ENCODE measurements at regions not wholly inside any gene's neighbourhood (a gene's known extent, or its start where the extent isn't known, plus 50 kb on each side); places are given as distances from the start of the nearest gene placed in this dataset.

GRCh38 chr4:138868562-138868961, 147.0 kb upstream of the NOCT start:
- Histone ChIP-seq H3K79me2 (ENCODE audit: insufficient read depth, low read length) (no peaks in the 10 kb centered on the region), H3K4me2 (ENCODE audit: insufficient read depth, low read length) (no peak overlapping the region), H3K27me3 (ENCODE audit: insufficient read depth, low read length) (peaks cover 19% of the 10 kb centered on the region), H3K9me3 (ENCODE audit: low read depth, low read length) (no peaks in the 10 kb centered on the region), H4K20me1 (ENCODE audit: insufficient read depth, low read length) (no peaks in the 10 kb centered on the region), H3K4me3 (ENCODE audit: insufficient read depth, low read length) (no peak overlapping the region), H3K36me3 (ENCODE audit: insufficient read depth, low read length) (no peaks in the 10 kb centered on the region), H3K27ac (ENCODE audit: low read depth, low read length) (no peak overlapping the region), H3K4me1 (ENCODE audit: insufficient read depth, low read length) (no peaks in the 10 kb centered on the region), H2AFZ (ENCODE audit: low read length) (no peak overlapping the region)
- TF ChIP-seq CTCF (IDR thresholded peaks at IDR 0.05; ENCODE audit: extremely low read depth, low read depth, low read length), result no peak
- DNase-seq (ENCODE audit: insufficient read length, low spot score, missing footprints), result no peak

DNA sequence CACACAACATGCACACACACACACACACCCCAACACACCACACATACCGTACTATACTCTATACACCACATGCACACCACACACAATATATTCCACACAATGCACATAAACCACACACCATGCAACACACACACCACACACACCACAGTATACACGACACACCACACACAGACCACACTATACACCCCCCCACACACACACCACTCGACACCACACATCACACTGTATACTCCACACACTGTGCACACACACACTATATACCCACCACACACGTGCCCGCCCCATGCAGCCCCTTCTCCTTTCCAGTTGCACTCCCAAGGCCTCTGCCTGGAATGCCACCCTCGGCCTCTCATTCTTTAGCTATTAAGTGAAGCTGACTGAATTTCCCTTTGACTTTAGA, 148.2 kb upstream of the NOCT start:
- peaks cover 15% of the 10 kb centered on the region for H3K27me3 ChIP-seq (ENCODE audit: insufficient read depth, low read length)
- H3K79me2 ChIP-seq (ENCODE audit: insufficient read depth, low read length), result no peaks in the 10 kb centered on the region
- no peak overlapping the region for H3K4me3 ChIP-seq (ENCODE audit: insufficient read depth, low read length)
- DNase-seq (ENCODE audit: insufficient read length, low spot score, missing footprints), result no peak
- H3K36me3 ChIP-seq (ENCODE audit: insufficient read depth, low read length), result no peaks in the 10 kb centered on the region
- no peak for TF ChIP-seq CTCF (IDR thresholded peaks at IDR 0.05; ENCODE audit: extremely low read depth, low read depth, low read length)
- no peaks in the 10 kb centered on the region for H4K20me1 ChIP-seq (ENCODE audit: insufficient read depth, low read length)
- no peaks in the 10 kb centered on the region for H3K9me3 ChIP-seq (ENCODE audit: low read depth, low read length)
- H3K27ac ChIP-seq (ENCODE audit: low read depth, low read length), result no peak overlapping the region
- H2AFZ ChIP-seq (ENCODE audit: low read length), result no peak overlapping the region
- H3K4me2 ChIP-seq (ENCODE audit: insufficient read depth, low read length), result no peak overlapping the region
- H3K4me1 ChIP-seq (ENCODE audit: insufficient read depth, low read length), result no peaks in the 10 kb centered on the region

DNA sequence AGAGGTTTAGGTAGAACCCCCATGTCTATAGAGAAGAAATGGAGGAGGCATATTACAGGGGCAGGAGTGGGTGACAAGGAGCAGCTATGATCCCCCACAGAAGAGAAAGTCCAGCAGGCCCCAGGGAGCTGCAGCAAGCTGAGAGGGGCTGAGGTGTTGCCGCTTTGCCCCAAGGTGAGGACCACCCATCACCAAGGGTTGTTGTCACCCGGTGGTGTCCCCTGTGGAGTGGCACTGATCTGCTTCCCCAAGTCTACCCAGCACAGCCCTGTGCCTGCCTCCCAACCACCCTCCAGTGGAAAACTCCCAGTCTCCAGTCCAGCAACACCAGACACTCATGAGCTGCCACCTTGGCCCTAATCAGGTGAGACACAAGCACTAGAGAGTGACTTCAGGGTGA, 149.3 kb upstream of the NOCT start:
- Histone ChIP-seq H2AFZ (ENCODE audit: low read length) (no peak overlapping the region), H3K27me3 (ENCODE audit: insufficient read depth, low read length) (peaks cover 15% of the 10 kb centered on the region)
- no peak for TF ChIP-seq CTCF (IDR thresholded peaks at IDR 0.05; ENCODE audit: extremely low read depth, low read depth, low read length)

GRCh38 chr4:138865765-138866164, 149.8 kb upstream of the NOCT start:
- no peak for DNase-seq (ENCODE audit: insufficient read length, low spot score, missing footprints)
- Histone ChIP-seq H3K4me1 (ENCODE audit: insufficient read depth, low read length) (no peaks in the 10 kb centered on the region), H4K20me1 (ENCODE audit: insufficient read depth, low read length) (no peaks in the 10 kb centered on the region), H3K27ac (ENCODE audit: low read depth, low read length) (no peak overlapping the region), H3K4me2 (ENCODE audit: insufficient read depth, low read length) (no peak overlapping the region), H3K36me3 (ENCODE audit: insufficient read depth, low read length) (no peaks in the 10 kb centered on the region), H3K79me2 (ENCODE audit: insufficient read depth, low read length) (no peaks in the 10 kb centered on the region), H3K4me3 (ENCODE audit: insufficient read depth, low read length) (no peak overlapping the region), H3K27me3 (ENCODE audit: insufficient read depth, low read length) (peaks cover 15% of the 10 kb centered on the region), H3K9me3 (ENCODE audit: low read depth, low read length) (no peaks in the 10 kb centered on the region), H2AFZ (ENCODE audit: low read length) (no peak overlapping the region)
- no peak for TF ChIP-seq CTCF (IDR thresholded peaks at IDR 0.05; ENCODE audit: extremely low read depth, low read depth, low read length)

More for the DNA sequence above, 149.3 kb upstream of the NOCT start:
- Histone ChIP-seq H3K79me2 (ENCODE audit: insufficient read depth, low read length) (no peaks in the 10 kb centered on the region), H3K27ac (ENCODE audit: low read depth, low read length) (no peak overlapping the region), H3K4me1 (ENCODE audit: insufficient read depth, low read length) (no peaks in the 10 kb centered on the region), H3K36me3 (ENCODE audit: insufficient read depth, low read length) (no peaks in the 10 kb centered on the region), H3K4me2 (ENCODE audit: insufficient read depth, low read length) (no peak overlapping the region), H4K20me1 (ENCODE audit: insufficient read depth, low read length) (no peaks in the 10 kb centered on the region), H3K4me3 (ENCODE audit: insufficient read depth, low read length) (no peak overlapping the region), H3K9me3 (ENCODE audit: low read depth, low read length) (no peaks in the 10 kb centered on the region)
- DNase-seq (ENCODE audit: insufficient read length, low spot score, missing footprints), result no peak
